ENCODE measurements at regions not wholly inside any gene's neighbourhood (a gene's known extent, or its start where the extent isn't known, plus 50 kb on each side); places are given as distances from the start of the nearest gene placed in this dataset.

- intact Hi-C loops (cut with micrococcal nuclease; ENCODE audit: unreplicated experiment) (no loop called here), in situ Hi-C loops (cut with HindIII; ENCODE audit: extremely low pct_ligation_motif_present, low pct_unique_long_range_greater_than_20kb) (no loop called here)
- CTCF ChIA-PET (ENCODE audit: low intra/inter-chr PET ratio, low total read pairs): no interaction called here
Measured at GRCh38 chr2:152944099-152944498, 225.7 kb downstream of the ARL6IP6 start.

GRCh38 chr2:152942940-152943440 is 224.6 kb downstream of the ARL6IP6 start:
- Histone ChIP-seq H3K79me2 (ENCODE audit: insufficient read depth, low read length) (no peaks in the 10 kb centered on the region), H3K27ac (ENCODE audit: extremely low read length, insufficient read depth, low read length) (no peak overlapping the region), H3K4me1 (ENCODE audit: insufficient read depth, low read length) (no peaks in the 10 kb centered on the region), H3K27me3 (ENCODE audit: control insufficient read depth in 1 of 2, insufficient read depth in 2 of 2, low read length in 2 of 2) (no peaks in the 10 kb centered on the region), H3K9me3 (ENCODE audit: low read length) (no peaks in the 10 kb centered on the region), H3K36me3 (replicated peaks in 1 of 2; ENCODE audit: control insufficient read depth in 1 of 2, insufficient read depth in 2 of 2, low read length in 2 of 2) (no peaks in the 10 kb centered on the region), H3K4me2 (ENCODE audit: low read depth, low read length) (no peak overlapping the region), H4K20me1 (ENCODE audit: insufficient read depth, low read length) (no peaks in the 10 kb centered on the region), H3K9ac (ENCODE audit: insufficient read depth, low read depth, low read length) (no peak overlapping the region), H3K4me3 (replicated peaks in 1 of 3; ENCODE audit: insufficient read depth in 1 of 3, low read depth in 2 of 3, low read length in 3 of 3) (no peak overlapping the region), H2AFZ (ENCODE audit: low read length) (no peak overlapping the region)
- no peak for FAIRE-seq
- in situ Hi-C loops (cut with HindIII; ENCODE audit: extremely low pct_ligation_motif_present, low pct_unique_long_range_greater_than_20kb) (no loop called here), intact Hi-C loops (cut with micrococcal nuclease; ENCODE audit: unreplicated experiment) (no loop called here)
- ChIA-PET POLR2A (no interaction called here), CTCF (ENCODE audit: low intra/inter-chr PET ratio, low total read pairs) (no interaction called here)
- WGBS (ENCODE audit: low lambda C conversion rate): 24% methylated on average over 3 of the region's 3 CpGs
- no peak for DNase-seq (ENCODE audit: low spot score)
- ATAC-seq: no peak
- BruUV-seq (replicated peaks): no TSS peak
- TF ChIP-seq FOXC1 (CRISPR knock-in tag; IDR thresholded peaks at IDR 0.05; ENCODE audit: borderline replicate concordance) (no peak), ZBED4 (CRISPR knock-in tag; IDR thresholded peaks at IDR 0.05; ENCODE audit: borderline replicate concordance) (no peak), NAIF1 (CRISPR knock-in tag; IDR thresholded peaks at IDR 0.05; ENCODE audit: borderline replicate concordance) (no peak), GRHL1 (CRISPR knock-in tag; conservative IDR thresholded peaks at IDR 0.05) (no peak), AKAP8 (CRISPR knock-in tag; IDR thresholded peaks at IDR 0.05) (no peak), ZBTB1 (CRISPR knock-in tag; IDR thresholded peaks at IDR 0.05; ENCODE audit: borderline replicate concordance) (no peak)
- TF ChIP-seq, protein P1, sequence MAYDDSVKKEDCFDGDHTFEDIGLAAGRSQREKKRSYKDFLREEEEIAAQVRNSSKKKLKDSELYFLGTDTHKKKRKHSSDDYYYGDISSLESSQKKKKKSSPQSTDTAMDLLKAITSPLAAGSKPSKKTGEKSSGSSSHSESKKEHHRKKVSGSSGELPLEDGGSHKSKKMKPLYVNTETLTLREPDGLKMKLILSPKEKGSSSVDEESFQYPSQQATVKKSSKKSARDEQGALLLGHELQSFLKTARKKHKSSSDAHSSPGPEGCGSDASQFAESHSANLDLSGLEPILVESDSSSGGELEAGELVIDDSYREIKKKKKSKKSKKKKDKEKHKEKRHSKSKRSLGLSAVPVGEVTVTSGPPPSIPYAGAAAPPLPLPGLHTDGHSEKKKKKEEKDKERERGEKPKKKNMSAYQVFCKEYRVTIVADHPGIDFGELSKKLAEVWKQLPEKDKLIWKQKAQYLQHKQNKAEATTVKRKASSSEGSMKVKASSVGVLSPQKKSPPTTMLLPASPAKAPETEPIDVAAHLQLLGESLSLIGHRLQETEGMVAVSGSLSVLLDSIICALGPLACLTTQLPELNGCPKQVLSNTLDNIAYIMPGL (CRISPR knock-in tag; IDR thresholded peaks at IDR 0.05; ENCODE audit: borderline replicate concordance in 1 of 2, low read depth in 1 of 2): no peak

More at GRCh38 chr2:152944099-152944498, 225.7 kb downstream of the ARL6IP6 start:
- 5% methylated on average over 2 of the region's 2 CpGs for WGBS (ENCODE audit: low lambda C conversion rate)
- ATAC-seq (no peak), DNase-seq (ENCODE audit: low spot score) (no peak), FAIRE-seq (no peak)
- H3K4me2 ChIP-seq (ENCODE audit: low read depth, low read length): no peak overlapping the region
- no peaks in the 10 kb centered on the region for H3K4me1 ChIP-seq (ENCODE audit: insufficient read depth, low read length)
- no peak for TF ChIP-seq ZNF432 (CRISPR knock-in tag; IDR thresholded peaks at IDR 0.05; ENCODE audit: borderline replicate concordance)
- TF ChIP-seq RFXANK (CRISPR knock-in tag; IDR thresholded peaks at IDR 0.05): no peak
- no peak for TF ChIP-seq ZNF557 (CRISPR knock-in tag; IDR thresholded peaks at IDR 0.05)
- no peak for TF ChIP-seq ZNF282 (IDR thresholded peaks at IDR 0.05; ENCODE audit: partially characterized antibody)
- TF ChIP-seq PCBP2 (optimal IDR thresholded peaks at IDR 0.05; ENCODE audit: low read depth, low read length, poor library complexity, severe bottlenecking): no peak
- TF ChIP-seq, protein P2, sequence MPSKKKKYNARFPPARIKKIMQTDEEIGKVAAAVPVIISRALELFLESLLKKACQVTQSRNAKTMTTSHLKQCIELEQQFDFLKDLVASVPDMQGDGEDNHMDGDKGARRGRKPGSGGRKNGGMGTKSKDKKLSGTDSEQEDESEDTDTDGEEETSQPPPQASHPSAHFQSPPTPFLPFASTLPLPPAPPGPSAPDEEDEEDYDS (CRISPR knock-in tag; IDR thresholded peaks at IDR 0.05): no peak
- BruUV-seq (replicated peaks): no TSS peak
- no peak overlapping the region for H3K4me3 ChIP-seq (replicated peaks in 1 of 3; ENCODE audit: insufficient read depth in 1 of 3, low read depth in 2 of 3, low read length in 3 of 3)
- H4K20me1 ChIP-seq (ENCODE audit: insufficient read depth, low read length): no peaks in the 10 kb centered on the region
- POLR2A ChIA-PET: no interaction called here
- no peaks in the 10 kb centered on the region for H3K27me3 ChIP-seq (ENCODE audit: control insufficient read depth in 1 of 2, insufficient read depth in 2 of 2, low read length in 2 of 2)
- H3K36me3 ChIP-seq (replicated peaks in 1 of 2; ENCODE audit: control insufficient read depth in 1 of 2, insufficient read depth in 2 of 2, low read length in 2 of 2): no peaks in the 10 kb centered on the region
- no peaks in the 10 kb centered on the region for H3K9me3 ChIP-seq (ENCODE audit: low read length)
- no peak overlapping the region for H3K27ac ChIP-seq (ENCODE audit: extremely low read length, insufficient read depth, low read length)
- no peaks in the 10 kb centered on the region for H3K79me2 ChIP-seq (ENCODE audit: insufficient read depth, low read length)
- no peak overlapping the region for H2AFZ ChIP-seq (ENCODE audit: low read length)
- H3K9ac ChIP-seq (ENCODE audit: insufficient read depth, low read depth, low read length): no peak overlapping the region

All from HepG2 (cell line).